Gastroesophageal sphincter (tissue), 3 donors: ENCODE measurements at regions not wholly inside any gene's neighbourhood (a gene's known extent, or its start where the extent isn't known, plus 50 kb on each side); places are given as distances from the start of the nearest gene placed in this dataset.

Experiments used
- CTCF ChIP-seq, 4 experiments: fragments of 200-600 bp in 2 of 4; fragments of 450-650 bp in 2 of 4; sonication (generic) in 1 of 4; IDR thresholded peaks; one replicate each; pipeline ENCODE4 v1.5.1; 2017 to 2019; ENCODE audit warnings: antibody characterized with exemption in 4 of 4, mild to moderate bottlenecking in 2 of 4, moderate library complexity in 2 of 4
- EP300 ChIP-seq: sonication (generic); formaldehyde crosslinking; IDR thresholded peaks from one replicate; pipeline ENCODE4 v1.6.1; 2017; ENCODE audit warnings: antibody characterized with exemption, mild to moderate bottlenecking
- POLR2A ChIP-seq, 2 donors: fragments of 450-650 bp; IDR thresholded peaks; one replicate each; pipeline ENCODE4 v1.6.1; 2017; ENCODE audit warnings: antibody characterized with exemption in 2 of 2, mild to moderate bottlenecking in 2 of 2, moderate library complexity in 1 of 2
- POLR2AphosphoS5 ChIP-seq: sonication (generic); formaldehyde crosslinking; IDR thresholded peaks from one replicate; pipeline ENCODE4 v1.6.1; 2017; ENCODE audit warnings: antibody characterized with exemption

DNA sequence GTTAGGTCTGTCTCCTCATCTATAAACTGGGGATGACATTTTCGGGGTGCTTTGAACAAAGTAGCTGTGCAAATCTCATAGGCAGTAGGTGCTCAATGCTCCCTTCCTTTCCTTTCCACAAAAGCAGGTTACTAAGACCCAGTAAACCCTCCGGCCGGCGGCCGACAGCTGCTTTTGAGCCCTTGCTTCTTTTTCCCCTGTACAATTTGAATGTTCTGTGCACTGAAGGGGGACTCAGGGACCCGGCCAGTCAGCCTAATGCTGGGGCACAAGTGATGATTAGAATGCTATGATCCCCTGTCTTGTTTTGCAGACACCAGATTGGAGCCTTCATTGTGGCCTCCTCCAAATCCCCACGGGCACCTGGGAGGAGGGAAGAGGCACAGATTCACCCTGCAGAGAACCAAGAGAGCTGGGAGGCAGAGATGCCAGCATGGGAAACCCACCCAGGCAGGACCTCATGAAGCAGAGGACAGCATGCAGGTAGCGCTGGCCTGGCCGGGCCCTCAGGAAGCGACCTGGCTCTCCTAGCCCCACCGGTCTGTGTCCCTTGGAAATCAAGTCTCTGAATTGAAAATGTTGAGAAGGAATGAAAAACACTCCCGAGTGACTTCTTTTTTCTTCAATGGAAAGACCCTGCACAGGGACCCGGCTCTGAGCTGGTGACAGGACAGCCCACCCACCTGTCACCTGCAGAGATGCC is 128.6 kb upstream of the HDAC4 start:
- no peak for TF ChIP-seq CTCF (IDR thresholded peaks at IDR 0.05)
- TF ChIP-seq EP300, result no peak
- no peak for TF ChIP-seq POLR2A (IDR thresholded peaks at IDR 0.05)
- no peak for TF ChIP-seq POLR2AphosphoS5
